ENCODE measurements at regions not wholly inside any gene's neighbourhood (a gene's known extent, or its start where the extent isn't known, plus 50 kb on each side); places are given as distances from the start of the nearest gene placed in this dataset.

DNA sequence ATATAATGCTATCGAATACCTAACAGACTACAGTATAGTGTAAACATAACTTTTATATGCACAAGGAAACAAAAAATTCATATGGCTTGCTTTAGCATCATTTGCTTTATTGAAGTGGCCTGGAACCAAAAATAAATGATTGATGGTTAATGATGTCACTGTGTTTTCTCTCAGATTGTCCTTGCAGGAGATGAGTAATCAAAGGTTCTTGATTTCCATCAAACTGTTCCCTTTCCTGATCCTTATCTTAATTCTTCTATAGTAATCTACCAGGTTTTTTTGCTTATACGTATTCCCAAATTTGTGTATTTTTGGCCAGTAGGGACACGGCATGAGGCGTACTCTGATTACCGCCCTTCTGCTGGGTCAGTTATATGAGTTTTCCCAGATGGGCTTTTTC, 104.9 kb upstream of the CXCR4 start:
- no peak overlapping the region for H3K4me2 ChIP-seq (ENCODE audit: low read length)
- no peaks in the 10 kb centered on the region for H3F3A ChIP-seq (ENCODE audit: insufficient read depth, low read length, poor library complexity, severe bottlenecking)
- H3K9me3 ChIP-seq (ENCODE audit: low read length), result no peaks in the 10 kb centered on the region
- H2AFZ ChIP-seq (ENCODE audit: low read depth, low read length), result no peak overlapping the region
- H3K27me3 ChIP-seq (ENCODE audit: insufficient read depth, low read depth, low read length), result no peaks in the 10 kb centered on the region
- H3K4me3 ChIP-seq (ENCODE audit: low read length), result no peak overlapping the region
- H3K27ac ChIP-seq (ENCODE audit: low read length), result no peak overlapping the region
- no peaks in the 10 kb centered on the region for H3K9me2 ChIP-seq (ENCODE audit: insufficient read depth, low read length)
- no peaks in the 10 kb centered on the region for H3K36me3 ChIP-seq (ENCODE audit: insufficient read depth, low read length)
- H3K79me2 ChIP-seq (replicated peaks; ENCODE audit: insufficient read depth, low read length), result no peaks in the 10 kb centered on the region
- TF ChIP-seq SMC3 (conservative IDR thresholded peaks at IDR 0.05; ENCODE audit: poor library complexity) (no peak), POLR2AphosphoS5 (IDR thresholded peaks at IDR 0.05) (no peak), RAD21 (conservative IDR thresholded peaks at IDR 0.05) (no peak), TAF1 (IDR thresholded peaks at IDR 0.05; ENCODE audit: low read depth) (no peak), EZH2 (IDR thresholded peaks at IDR 0.05; ENCODE audit: borderline replicate concordance, insufficient read depth, low read length, poor library complexity, severe bottlenecking) (no peak), MXI1 (conservative IDR thresholded peaks at IDR 0.05; ENCODE audit: poor library complexity, severe bottlenecking) (no peak), EP300 (conservative IDR thresholded peaks at IDR 0.05; ENCODE audit: poor library complexity, severe bottlenecking) (no peak)
- TF ChIP-seq, protein P1, sequence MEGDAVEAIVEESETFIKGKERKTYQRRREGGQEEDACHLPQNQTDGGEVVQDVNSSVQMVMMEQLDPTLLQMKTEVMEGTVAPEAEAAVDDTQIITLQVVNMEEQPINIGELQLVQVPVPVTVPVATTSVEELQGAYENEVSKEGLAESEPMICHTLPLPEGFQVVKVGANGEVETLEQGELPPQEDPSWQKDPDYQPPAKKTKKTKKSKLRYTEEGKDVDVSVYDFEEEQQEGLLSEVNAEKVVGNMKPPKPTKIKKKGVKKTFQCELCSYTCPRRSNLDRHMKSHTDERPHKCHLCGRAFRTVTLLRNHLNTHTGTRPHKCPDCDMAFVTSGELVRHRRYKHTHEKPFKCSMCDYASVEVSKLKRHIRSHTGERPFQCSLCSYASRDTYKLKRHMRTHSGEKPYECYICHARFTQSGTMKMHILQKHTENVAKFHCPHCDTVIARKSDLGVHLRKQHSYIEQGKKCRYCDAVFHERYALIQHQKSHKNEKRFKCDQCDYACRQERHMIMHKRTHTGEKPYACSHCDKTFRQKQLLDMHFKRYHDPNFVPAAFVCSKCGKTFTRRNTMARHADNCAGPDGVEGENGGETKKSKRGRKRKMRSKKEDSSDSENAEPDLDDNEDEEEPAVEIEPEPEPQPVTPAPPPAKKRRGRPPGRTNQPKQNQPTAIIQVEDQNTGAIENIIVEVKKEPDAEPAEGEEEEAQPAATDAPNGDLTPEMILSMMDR (IDR thresholded peaks at IDR 0.05; ENCODE audit: poor library complexity, severe bottlenecking), result no peak
- TF ChIP-seq, protein P2, sequence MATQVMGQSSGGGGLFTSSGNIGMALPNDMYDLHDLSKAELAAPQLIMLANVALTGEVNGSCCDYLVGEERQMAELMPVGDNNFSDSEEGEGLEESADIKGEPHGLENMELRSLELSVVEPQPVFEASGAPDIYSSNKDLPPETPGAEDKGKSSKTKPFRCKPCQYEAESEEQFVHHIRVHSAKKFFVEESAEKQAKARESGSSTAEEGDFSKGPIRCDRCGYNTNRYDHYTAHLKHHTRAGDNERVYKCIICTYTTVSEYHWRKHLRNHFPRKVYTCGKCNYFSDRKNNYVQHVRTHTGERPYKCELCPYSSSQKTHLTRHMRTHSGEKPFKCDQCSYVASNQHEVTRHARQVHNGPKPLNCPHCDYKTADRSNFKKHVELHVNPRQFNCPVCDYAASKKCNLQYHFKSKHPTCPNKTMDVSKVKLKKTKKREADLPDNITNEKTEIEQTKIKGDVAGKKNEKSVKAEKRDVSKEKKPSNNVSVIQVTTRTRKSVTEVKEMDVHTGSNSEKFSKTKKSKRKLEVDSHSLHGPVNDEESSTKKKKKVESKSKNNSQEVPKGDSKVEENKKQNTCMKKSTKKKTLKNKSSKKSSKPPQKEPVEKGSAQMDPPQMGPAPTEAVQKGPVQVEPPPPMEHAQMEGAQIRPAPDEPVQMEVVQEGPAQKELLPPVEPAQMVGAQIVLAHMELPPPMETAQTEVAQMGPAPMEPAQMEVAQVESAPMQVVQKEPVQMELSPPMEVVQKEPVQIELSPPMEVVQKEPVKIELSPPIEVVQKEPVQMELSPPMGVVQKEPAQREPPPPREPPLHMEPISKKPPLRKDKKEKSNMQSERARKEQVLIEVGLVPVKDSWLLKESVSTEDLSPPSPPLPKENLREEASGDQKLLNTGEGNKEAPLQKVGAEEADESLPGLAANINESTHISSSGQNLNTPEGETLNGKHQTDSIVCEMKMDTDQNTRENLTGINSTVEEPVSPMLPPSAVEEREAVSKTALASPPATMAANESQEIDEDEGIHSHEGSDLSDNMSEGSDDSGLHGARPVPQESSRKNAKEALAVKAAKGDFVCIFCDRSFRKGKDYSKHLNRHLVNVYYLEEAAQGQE (IDR thresholded peaks at IDR 0.05; ENCODE audit: borderline replicate concordance), result no peak
- no peaks in the 10 kb centered on the region for H4K20me1 ChIP-seq (ENCODE audit: insufficient read depth)
- no peak overlapping the region for H3K9ac ChIP-seq (ENCODE audit: low read length)

DNA sequence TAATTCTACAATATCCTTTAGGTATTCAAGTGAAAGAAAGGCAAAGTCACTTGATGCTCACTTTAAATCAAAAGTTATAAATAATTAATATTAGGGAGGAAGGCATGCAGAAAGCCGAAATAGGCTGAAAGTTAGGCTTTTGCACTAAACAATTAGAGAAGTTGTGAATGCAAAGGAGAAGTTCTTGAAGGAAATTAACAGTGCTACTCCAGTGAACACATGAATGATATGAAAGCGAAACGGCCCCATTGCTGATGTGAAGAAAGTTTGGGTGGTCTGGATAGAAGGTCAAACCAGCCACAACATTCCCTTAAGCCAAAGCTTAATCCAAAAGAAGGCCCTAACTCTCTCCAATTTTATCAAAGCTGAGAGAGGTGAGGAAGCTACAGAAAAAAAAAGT, 103.1 kb upstream of the CXCR4 start:
- Histone ChIP-seq H3K27me3 (ENCODE audit: insufficient read depth, low read depth, low read length) (no peaks in the 10 kb centered on the region), H3K79me2 (replicated peaks; ENCODE audit: insufficient read depth, low read length) (no peaks in the 10 kb centered on the region), H3F3A (ENCODE audit: insufficient read depth, low read length, poor library complexity, severe bottlenecking) (no peaks in the 10 kb centered on the region), H3K9me2 (ENCODE audit: insufficient read depth, low read length) (no peaks in the 10 kb centered on the region), H3K36me3 (ENCODE audit: insufficient read depth, low read length) (no peaks in the 10 kb centered on the region), H2AFZ (ENCODE audit: low read depth, low read length) (no peak overlapping the region), H3K9me3 (ENCODE audit: low read length) (no peaks in the 10 kb centered on the region), H3K27ac (ENCODE audit: low read length) (no peak overlapping the region), H3K4me3 (ENCODE audit: low read length) (no peak overlapping the region), H3K4me2 (ENCODE audit: low read length) (no peak overlapping the region), H3K9ac (ENCODE audit: low read length) (no peak overlapping the region), H4K20me1 (ENCODE audit: insufficient read depth) (no peaks in the 10 kb centered on the region)
- TF ChIP-seq SMC3 (conservative IDR thresholded peaks at IDR 0.05; ENCODE audit: poor library complexity), result no peak
- TF ChIP-seq RAD21 (conservative IDR thresholded peaks at IDR 0.05), result no peak
- TF ChIP-seq TAF1 (IDR thresholded peaks at IDR 0.05; ENCODE audit: low read depth), result no peak

DNA sequence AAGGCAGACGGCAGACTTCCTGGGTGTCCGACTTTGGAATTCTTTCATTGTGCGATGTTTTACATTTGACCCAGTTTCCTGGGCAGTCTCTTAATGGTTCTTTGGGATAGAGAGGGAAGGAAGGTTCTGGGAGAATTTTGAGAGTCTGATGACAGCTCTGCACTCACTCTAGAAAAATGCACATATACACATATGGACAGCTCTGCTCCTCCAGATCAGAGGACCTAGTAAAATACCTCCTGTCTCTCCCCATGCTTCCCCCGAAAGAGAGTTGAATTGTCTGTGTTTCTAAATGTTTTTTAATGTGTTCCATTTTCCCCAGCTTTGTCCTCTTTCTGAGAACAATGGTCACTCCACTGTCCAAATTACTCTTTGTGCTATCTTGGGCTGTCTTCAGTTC, 102.0 kb upstream of the CXCR4 start:
- Histone ChIP-seq H3K9ac (ENCODE audit: low read length) (no peak overlapping the region), H2AFZ (ENCODE audit: low read depth, low read length) (no peak overlapping the region), H3K4me2 (ENCODE audit: low read length) (no peak overlapping the region), H3K4me3 (ENCODE audit: low read length) (no peak overlapping the region), H3K27me3 (ENCODE audit: insufficient read depth, low read depth, low read length) (no peaks in the 10 kb centered on the region), H3K36me3 (ENCODE audit: insufficient read depth, low read length) (no peaks in the 10 kb centered on the region), H4K20me1 (ENCODE audit: insufficient read depth) (no peaks in the 10 kb centered on the region), H3K9me3 (ENCODE audit: low read length) (no peaks in the 10 kb centered on the region), H3K9me2 (ENCODE audit: insufficient read depth, low read length) (no peaks in the 10 kb centered on the region), H3K27ac (ENCODE audit: low read length) (no peak overlapping the region), H3K79me2 (replicated peaks; ENCODE audit: insufficient read depth, low read length) (no peaks in the 10 kb centered on the region), H3F3A (ENCODE audit: insufficient read depth, low read length, poor library complexity, severe bottlenecking) (no peaks in the 10 kb centered on the region)
- TF ChIP-seq EP300 (conservative IDR thresholded peaks at IDR 0.05; ENCODE audit: poor library complexity, severe bottlenecking) (no peak), TAF1 (IDR thresholded peaks at IDR 0.05; ENCODE audit: low read depth) (no peak), POLR2AphosphoS5 (IDR thresholded peaks at IDR 0.05) (no peak), EZH2 (IDR thresholded peaks at IDR 0.05; ENCODE audit: borderline replicate concordance, insufficient read depth, low read length, poor library complexity, severe bottlenecking) (no peak), RAD21 (conservative IDR thresholded peaks at IDR 0.05) (no peak), SMC3 (conservative IDR thresholded peaks at IDR 0.05; ENCODE audit: poor library complexity) (no peak)

Measured in neural cell (in vitro differentiated cells).